ENCODE measurements at regions not wholly inside any gene's neighbourhood (a gene's known extent, or its start where the extent isn't known, plus 50 kb on each side); places are given as distances from the start of the nearest gene placed in this dataset.

GRCh38 chr12:131572626-131573025 lies 138.3 kb upstream of the SFSWAP start:
- no peaks in the 10 kb centered on the region for H3K27me3 ChIP-seq (replicated peaks in 1 of 4; ENCODE audit: control insufficient read depth in 3 of 4, extremely low read depth in 1 of 4, insufficient read depth in 3 of 4, low read length in 3 of 4)
- no peak overlapping the region for H3K9ac ChIP-seq (replicated peaks in 1 of 4; ENCODE audit: extremely low read depth in 1 of 4, low read depth in 3 of 4, low read length in 3 of 4)
- TF ChIP-seq HDAC2 (IDR thresholded peaks at IDR 0.05; ENCODE audit: borderline replicate concordance in 1 of 2, low read depth in 2 of 2, low read length in 2 of 2) (no peak), GTF2F1 (IDR thresholded peaks at IDR 0.05; ENCODE audit: borderline replicate concordance, low read depth, low read length) (no peak), NRF1 (IDR thresholded peaks at IDR 0.05; ENCODE audit: low read depth, low read length) (no peak), JUND (IDR thresholded peaks at IDR 0.05; ENCODE audit: low read length) (no peak), ASH2L (IDR thresholded peaks at IDR 0.05; ENCODE audit: low read length) (no peak), GABPA (IDR thresholded peaks at IDR 0.05; ENCODE audit: borderline replicate concordance, insufficient read depth, low read length) (no peak), SP4 (IDR thresholded peaks at IDR 0.05; ENCODE audit: low read length) (no peak), SUZ12 (IDR thresholded peaks at IDR 0.05; ENCODE audit: low read length) (no peak), POLR2AphosphoS5 (IDR thresholded peaks at IDR 0.05; ENCODE audit: low read depth, low read length) (no peak)
- H3K4me1 ChIP-seq (replicated peaks in 1 of 4; ENCODE audit: control insufficient read depth in 3 of 4, insufficient read depth in 4 of 4, low read length in 3 of 4): peaks cover 0 to 3% (median 1%) of the 10 kb centered on the region in 4 experiments; a peak in 2 of 7 replicates
- H2BK12ac ChIP-seq (ENCODE audit: low read depth, low read length): no peak overlapping the region
- no peak overlapping the region for H2BK120ac ChIP-seq (replicated peaks; ENCODE audit: low read depth, low read length)
- no peak for DNase-seq (ENCODE audit: low read depth in 1 of 2, low spot score in 2 of 2)
- peaks cover 7% of the 10 kb centered on the region; the same call in 1 of the 2 replicates for H3K23me2 ChIP-seq (ENCODE audit: low read depth, low read length)
- H3K79me2 ChIP-seq (ENCODE audit: control insufficient read depth in 1 of 2, insufficient read depth in 2 of 2, low read length in 2 of 2): no peaks in the 10 kb centered on the region
- no peak overlapping the region for H3K23ac ChIP-seq (ENCODE audit: insufficient read length)
- no peak overlapping the region for H2AFZ ChIP-seq (ENCODE audit: low read length)
- FAIRE-seq: no peak
- no peak overlapping the region for H3K56ac ChIP-seq (replicated peaks; ENCODE audit: insufficient read length, low read depth, low read length)
- no peak overlapping the region for H2AK5ac ChIP-seq (ENCODE audit: low read depth, low read length)
- no peak overlapping the region for H2BK5ac ChIP-seq (ENCODE audit: low read depth, low read length)
- no peak overlapping the region for H3K18ac ChIP-seq (ENCODE audit: extremely low read depth, low read length)
- no peak overlapping the region for H3K4me3 ChIP-seq (ENCODE audit: extremely low read depth in 1 of 4, insufficient read depth in 2 of 4, low read depth in 3 of 4, low read length in 4 of 4)
- no peak overlapping the region for H3K27ac ChIP-seq (ENCODE audit: low read depth, low read length)
- ChIA-PET CTCF (ENCODE audit: partially characterized antibody) (interaction anchor here (1.1 to 1.6 kb wide), 3 partner anchors 15 to 46 kb away, joined by 3 to 4 read pairs (median 3); no protein-coding TSS in a partner anchor), POLR2A (ENCODE audit: partially characterized antibody) (no interaction called here)
- peaks cover 0 to 6% of the 10 kb centered on the region in 2 experiments for H4K20me1 ChIP-seq (replicated peaks in 1 of 2; ENCODE audit: control insufficient read depth in 1 of 2, insufficient read depth in 2 of 2, low read length in 2 of 2)
- H2BK15ac ChIP-seq (ENCODE audit: low read length): no peak overlapping the region
- no peak overlapping the region for H3K14ac ChIP-seq (ENCODE audit: insufficient read length)
- H3K4me2 ChIP-seq (ENCODE audit: insufficient read depth in 1 of 2, low read depth in 2 of 2, low read length in 2 of 2): no peak overlapping the region
- H3K9me3 ChIP-seq (ENCODE audit: insufficient read depth in 2 of 2, low read depth in 1 of 2, low read length in 1 of 2): peaks cover 5 to 7% of the 10 kb centered on the region in 2 experiments; a peak in 3 of 4 replicates
- H3K79me1 ChIP-seq (ENCODE audit: low read depth, low read length): no peaks in the 10 kb centered on the region
- no peak overlapping the region for H4K91ac ChIP-seq (replicated peaks; ENCODE audit: insufficient read length, low read length)
- no peak overlapping the region for H4K5ac ChIP-seq (ENCODE audit: insufficient read length, low read depth, low read length)
- no peak overlapping the region for H2BK20ac ChIP-seq (ENCODE audit: low read length)
- H3K36me3 ChIP-seq (ENCODE audit: control insufficient read depth in 2 of 4, insufficient read depth in 4 of 4, low read length in 3 of 4): no peaks in the 10 kb centered on the region; a peak in 1 of 8 replicates
- H4K8ac ChIP-seq (ENCODE audit: extremely low read depth, insufficient read depth, low read length): no peak overlapping the region
- no peak overlapping the region for H3K4ac ChIP-seq (replicated peaks; ENCODE audit: insufficient read length, low read depth, low read length)
- 87% methylated on average over 15 of the region's 15 CpGs; no CpG with 5 or more reads in 1 of the 2 experiments for WGBS, 2 experiments (ENCODE audit: extremely low coverage in 1 of 2, insufficient coverage in 1 of 2, insufficient read length in 1 of 2, insufficient replicate concordance in 2 of 2, low coverage in 1 of 2, low lambda C conversion rate in 2 of 2, missing lambda C conversion rate in 1 of 2)

All from H1 (cell line).